GM19372 (cell line): ENCODE measurements at regions not wholly inside any gene's neighbourhood (a gene's known extent, or its start where the extent isn't known, plus 50 kb on each side); places are given as distances from the start of the nearest gene placed in this dataset.
"Not testable (repeated sequence)": the region's sequence is repeated elsewhere in the genome, so short reads cannot be mapped to it uniquely, and the experiment has no call there.

Source experiments
- ATAC-seq: cut with Tn5 transposase; IDR thresholded peaks from one replicate; pipeline ENCODE4 v1.9.1; 2021; ENCODE audit warnings: mild to moderate bottlenecking, low read depth, moderate library complexity; ENCODE audit not compliant: unreplicated experiment

GRCh38 chr1:70667494-70668170 is 256.6 kb downstream of the CTH start:
- no peak for ATAC-seq

GRCh38 chr1:70671006-70671405 is 259.9 kb downstream of the CTH start:
- no peak for ATAC-seq

GRCh38 chr1:70672442-70672888 is 261.4 kb downstream of the CTH start:
- ATAC-seq, result no peak

GRCh38 chr1:70674941-70675685 is 264.0 kb downstream of the CTH start:
- no peak for ATAC-seq

GRCh38 chr1:70675737-70676156 is 264.7 kb downstream of the CTH start:
- ATAC-seq, result peak; percentile 50

GRCh38 chr1:70685300-70686286 is 274.5 kb downstream of the CTH start:
- peak; percentile 99 for ATAC-seq

GRCh38 chr1:70688580-70688979 is 277.5 kb downstream of the CTH start:
- no peak for ATAC-seq

- no peak for ATAC-seq
Observed at GRCh38 chr1:70706381-70707037, 295.4 kb downstream of the CTH start.

- ATAC-seq, result no peak
Observed at GRCh38 chr1:70707214-70707613, 296.1 kb downstream of the CTH start.

- ATAC-seq, result no peak
Observed at GRCh38 chr1:70714149-70714548, 303.1 kb downstream of the CTH start.

- ATAC-seq, result no peak
Observed at GRCh38 chr1:70717211-70717610, 306.1 kb downstream of the CTH start.

GRCh38 chr1:70717656-70718055 is 306.6 kb downstream of the CTH start:
- ATAC-seq, result no peak

- no peak for ATAC-seq
Observed at GRCh38 chr1:70718086-70718630, 307.1 kb downstream of the CTH start.

- ATAC-seq, result no peak
Observed at GRCh38 chr1:70719154-70719553, 308.1 kb downstream of the CTH start.

- ATAC-seq, result no peak
Observed at GRCh38 chr1:70720109-70720508, 309.0 kb downstream of the CTH start.

GRCh38 chr1:70720521-70720920 is 309.5 kb downstream of the CTH start:
- ATAC-seq, result no peak

- no peak for ATAC-seq
Observed at GRCh38 chr1:70727886-70728489, 316.9 kb downstream of the CTH start.

GRCh38 chr1:70736518-70736917 is 311.1 kb downstream of the PTGER3 start:
- not testable (repeated sequence) for ATAC-seq

GRCh38 chr1:70737125-70737524 is 310.5 kb downstream of the PTGER3 start:
- no peak for ATAC-seq

GRCh38 chr1:70738624-70739023 is 309.0 kb downstream of the PTGER3 start:
- ATAC-seq, result no peak
